ENCODE measurements at regions not wholly inside any gene's neighbourhood (a gene's known extent, or its start where the extent isn't known, plus 50 kb on each side); places are given as distances from the start of the nearest gene placed in this dataset.
"Not testable (repeated sequence)": the region's sequence is repeated elsewhere in the genome, so short reads cannot be mapped to it uniquely, and the experiment has no call there.

GRCh38 chr7:81457852-81458522, 311.9 kb downstream of the HGF start:
- Mint-ChIP-seq H3K4me3 (ENCODE audit: low read depth) (no peak overlapping the region), H3K27ac (no peak overlapping the region), H3K9me3 (no peaks in the 10 kb centered on the region), H3K36me3 (ENCODE audit: low read depth) (no peaks in the 10 kb centered on the region), H3K4me1 (ENCODE audit: low read depth) (no peaks in the 10 kb centered on the region), H3K27me3 (ENCODE audit: low read depth) (no peaks in the 10 kb centered on the region)
- intact Hi-C loops (cut with micrococcal nuclease): no loop called here
- DNase-seq (ENCODE audit: low spot score): no peak

- H3K27me3 Mint-ChIP-seq (ENCODE audit: low read depth); H3K4me1 Mint-ChIP-seq (ENCODE audit: low read depth); H3K4me3 Mint-ChIP-seq (ENCODE audit: low read depth); intact Hi-C loops (cut with micrococcal nuclease); DNase-seq (ENCODE audit: low spot score); H3K27ac Mint-ChIP-seq; H3K9me3 Mint-ChIP-seq; H3K36me3 Mint-ChIP-seq (ENCODE audit: low read depth): not testable (repeated sequence)
Measured at GRCh38 chr7:81453770-81454169, 316.1 kb downstream of the HGF start.

- Mint-ChIP-seq H3K27me3 (ENCODE audit: low read depth) (no peaks in the 10 kb centered on the region), H3K9me3 (no peaks in the 10 kb centered on the region), H3K27ac (no peak overlapping the region), H3K4me1 (ENCODE audit: low read depth) (no peaks in the 10 kb centered on the region), H3K4me3 (ENCODE audit: low read depth) (no peak overlapping the region), H3K36me3 (ENCODE audit: low read depth) (no peaks in the 10 kb centered on the region)
- no peak for DNase-seq (ENCODE audit: low spot score)
- intact Hi-C loops (cut with micrococcal nuclease): no loop called here
Measured at GRCh38 chr7:81449105-81449504, 320.7 kb downstream of the HGF start.

- intact Hi-C loops (cut with micrococcal nuclease): no loop called here
- H3K27me3 Mint-ChIP-seq (ENCODE audit: low read depth): no peaks in the 10 kb centered on the region
Measured at GRCh38 chr7:81447351-81447952, 322.4 kb downstream of the HGF start.

GRCh38 chr7:81446212-81446611, 323.6 kb downstream of the HGF start:
- intact Hi-C loops (cut with micrococcal nuclease): no loop called here
- Mint-ChIP-seq H3K4me1 (ENCODE audit: low read depth) (no peaks in the 10 kb centered on the region), H3K9me3 (no peaks in the 10 kb centered on the region), H3K4me3 (ENCODE audit: low read depth) (no peak overlapping the region), H3K27ac (no peak overlapping the region), H3K27me3 (ENCODE audit: low read depth) (no peaks in the 10 kb centered on the region), H3K36me3 (ENCODE audit: low read depth) (no peaks in the 10 kb centered on the region)
- no peak for DNase-seq (ENCODE audit: low spot score)

More at GRCh38 chr7:81447351-81447952, 322.4 kb downstream of the HGF start:
- Mint-ChIP-seq H3K4me1 (ENCODE audit: low read depth) (no peaks in the 10 kb centered on the region), H3K36me3 (ENCODE audit: low read depth) (no peaks in the 10 kb centered on the region), H3K27ac (no peak overlapping the region), H3K4me3 (ENCODE audit: low read depth) (no peak overlapping the region), H3K9me3 (no peaks in the 10 kb centered on the region)
- no peak for DNase-seq (ENCODE audit: low spot score)

- intact Hi-C loops (cut with micrococcal nuclease): no loop called here
- H3K36me3 Mint-ChIP-seq (ENCODE audit: low read depth): no peaks in the 10 kb centered on the region
- no peaks in the 10 kb centered on the region for H3K27me3 Mint-ChIP-seq (ENCODE audit: low read depth)
- H3K9me3 Mint-ChIP-seq: no peaks in the 10 kb centered on the region
- H3K4me3 Mint-ChIP-seq (ENCODE audit: low read depth): no peak overlapping the region
- no peaks in the 10 kb centered on the region for H3K4me1 Mint-ChIP-seq (ENCODE audit: low read depth)
- H3K27ac Mint-ChIP-seq: no peak overlapping the region
- no peak for DNase-seq (ENCODE audit: low spot score)
Measured at GRCh38 chr7:81445462-81445861, 324.4 kb downstream of the HGF start.

- H3K36me3 Mint-ChIP-seq (ENCODE audit: low read depth): no peaks in the 10 kb centered on the region
- H3K4me1 Mint-ChIP-seq (ENCODE audit: low read depth): no peaks in the 10 kb centered on the region
- intact Hi-C loops (cut with micrococcal nuclease): no loop called here
- no peaks in the 10 kb centered on the region for H3K27me3 Mint-ChIP-seq (ENCODE audit: low read depth)
- peaks cover 6% of the 10 kb centered on the region for H3K9me3 Mint-ChIP-seq
- H3K4me3 Mint-ChIP-seq (ENCODE audit: low read depth): no peak overlapping the region
- no peak overlapping the region for H3K27ac Mint-ChIP-seq
- no peak for DNase-seq (ENCODE audit: low spot score)
Measured at GRCh38 chr7:81441750-81442149, 328.1 kb downstream of the HGF start.

GRCh38 chr7:81439591-81439990, 330.3 kb downstream of the HGF start:
- H3K4me3 Mint-ChIP-seq (ENCODE audit: low read depth): no peak overlapping the region
- H3K36me3 Mint-ChIP-seq (ENCODE audit: low read depth): no peaks in the 10 kb centered on the region
- DNase-seq (ENCODE audit: low spot score): no peak
- H3K27ac Mint-ChIP-seq: no peak overlapping the region
- intact Hi-C loops (cut with micrococcal nuclease): no loop called here
- H3K9me3 Mint-ChIP-seq: peaks cover 6% of the 10 kb centered on the region
- H3K4me1 Mint-ChIP-seq (ENCODE audit: low read depth): no peaks in the 10 kb centered on the region
- no peaks in the 10 kb centered on the region for H3K27me3 Mint-ChIP-seq (ENCODE audit: low read depth)

- H3K36me3 Mint-ChIP-seq (ENCODE audit: low read depth); DNase-seq (ENCODE audit: low spot score); H3K27me3 Mint-ChIP-seq (ENCODE audit: low read depth); H3K4me3 Mint-ChIP-seq (ENCODE audit: low read depth); H3K4me1 Mint-ChIP-seq (ENCODE audit: low read depth); H3K27ac Mint-ChIP-seq; intact Hi-C loops (cut with micrococcal nuclease); H3K9me3 Mint-ChIP-seq: not testable (repeated sequence)
Measured at GRCh38 chr7:81437160-81437559, 332.7 kb downstream of the HGF start.

GRCh38 chr7:81433692-81434331, 336.0 kb downstream of the HGF start:
- Mint-ChIP-seq H3K9me3 (peaks cover 9% of the 10 kb centered on the region), H3K4me3 (ENCODE audit: low read depth) (no peak overlapping the region), H3K27me3 (ENCODE audit: low read depth) (no peaks in the 10 kb centered on the region), H3K27ac (no peak overlapping the region), H3K4me1 (ENCODE audit: low read depth) (no peaks in the 10 kb centered on the region), H3K36me3 (ENCODE audit: low read depth) (no peaks in the 10 kb centered on the region)
- intact Hi-C loops (cut with micrococcal nuclease): no loop called here
- no peak for DNase-seq (ENCODE audit: low spot score)

GRCh38 chr7:81433206-81433605, 336.6 kb downstream of the HGF start:
- Mint-ChIP-seq H3K4me3 (ENCODE audit: low read depth) (no peak overlapping the region), H3K36me3 (ENCODE audit: low read depth) (no peaks in the 10 kb centered on the region), H3K4me1 (ENCODE audit: low read depth) (no peaks in the 10 kb centered on the region), H3K27me3 (ENCODE audit: low read depth) (no peaks in the 10 kb centered on the region), H3K27ac (no peak overlapping the region), H3K9me3 (peaks cover 9% of the 10 kb centered on the region)
- intact Hi-C loops (cut with micrococcal nuclease): no loop called here
- no peak for DNase-seq (ENCODE audit: low spot score)

GRCh38 chr7:81430761-81431160, 339.1 kb downstream of the HGF start:
- Mint-ChIP-seq H3K9me3 (peaks cover 3% of the 10 kb centered on the region), H3K36me3 (ENCODE audit: low read depth) (no peaks in the 10 kb centered on the region), H3K27ac (no peak overlapping the region), H3K4me1 (ENCODE audit: low read depth) (no peaks in the 10 kb centered on the region), H3K27me3 (ENCODE audit: low read depth) (no peaks in the 10 kb centered on the region), H3K4me3 (ENCODE audit: low read depth) (no peak overlapping the region)
- intact Hi-C loops (cut with micrococcal nuclease): no loop called here
- DNase-seq (ENCODE audit: low spot score): no peak

- H3K4me1 Mint-ChIP-seq (ENCODE audit: low read depth): no peaks in the 10 kb centered on the region
- intact Hi-C loops (cut with micrococcal nuclease): no loop called here
- H3K27me3 Mint-ChIP-seq (ENCODE audit: low read depth): no peaks in the 10 kb centered on the region
- no peaks in the 10 kb centered on the region for H3K36me3 Mint-ChIP-seq (ENCODE audit: low read depth)
- DNase-seq (ENCODE audit: low spot score): no peak
- H3K9me3 Mint-ChIP-seq: peaks cover 3% of the 10 kb centered on the region
- H3K4me3 Mint-ChIP-seq (ENCODE audit: low read depth): no peak overlapping the region
- H3K27ac Mint-ChIP-seq: no peak overlapping the region
Measured at GRCh38 chr7:81430150-81430549, 339.7 kb downstream of the HGF start.
